ENCODE measurements at regions not wholly inside any gene's neighbourhood (a gene's known extent, or its start where the extent isn't known, plus 50 kb on each side); places are given as distances from the start of the nearest gene placed in this dataset.

GRCh38 chr2:239866350-239866749 lies 158.8 kb downstream of the NDUFA10 start:
- TF ChIP-seq SIN3A (IDR thresholded peaks at IDR 0.05; ENCODE audit: borderline replicate concordance, insufficient read depth, low read length) (no peak), TAF1 (IDR thresholded peaks at IDR 0.05; ENCODE audit: borderline replicate concordance, insufficient read depth, low read length) (no peak), FOXP2 (optimal IDR thresholded peaks at IDR 0.05; ENCODE audit: borderline replicate concordance, extremely low read depth, extremely low read length, insufficient read depth) (no peak)
- TF ChIP-seq, protein P1, sequence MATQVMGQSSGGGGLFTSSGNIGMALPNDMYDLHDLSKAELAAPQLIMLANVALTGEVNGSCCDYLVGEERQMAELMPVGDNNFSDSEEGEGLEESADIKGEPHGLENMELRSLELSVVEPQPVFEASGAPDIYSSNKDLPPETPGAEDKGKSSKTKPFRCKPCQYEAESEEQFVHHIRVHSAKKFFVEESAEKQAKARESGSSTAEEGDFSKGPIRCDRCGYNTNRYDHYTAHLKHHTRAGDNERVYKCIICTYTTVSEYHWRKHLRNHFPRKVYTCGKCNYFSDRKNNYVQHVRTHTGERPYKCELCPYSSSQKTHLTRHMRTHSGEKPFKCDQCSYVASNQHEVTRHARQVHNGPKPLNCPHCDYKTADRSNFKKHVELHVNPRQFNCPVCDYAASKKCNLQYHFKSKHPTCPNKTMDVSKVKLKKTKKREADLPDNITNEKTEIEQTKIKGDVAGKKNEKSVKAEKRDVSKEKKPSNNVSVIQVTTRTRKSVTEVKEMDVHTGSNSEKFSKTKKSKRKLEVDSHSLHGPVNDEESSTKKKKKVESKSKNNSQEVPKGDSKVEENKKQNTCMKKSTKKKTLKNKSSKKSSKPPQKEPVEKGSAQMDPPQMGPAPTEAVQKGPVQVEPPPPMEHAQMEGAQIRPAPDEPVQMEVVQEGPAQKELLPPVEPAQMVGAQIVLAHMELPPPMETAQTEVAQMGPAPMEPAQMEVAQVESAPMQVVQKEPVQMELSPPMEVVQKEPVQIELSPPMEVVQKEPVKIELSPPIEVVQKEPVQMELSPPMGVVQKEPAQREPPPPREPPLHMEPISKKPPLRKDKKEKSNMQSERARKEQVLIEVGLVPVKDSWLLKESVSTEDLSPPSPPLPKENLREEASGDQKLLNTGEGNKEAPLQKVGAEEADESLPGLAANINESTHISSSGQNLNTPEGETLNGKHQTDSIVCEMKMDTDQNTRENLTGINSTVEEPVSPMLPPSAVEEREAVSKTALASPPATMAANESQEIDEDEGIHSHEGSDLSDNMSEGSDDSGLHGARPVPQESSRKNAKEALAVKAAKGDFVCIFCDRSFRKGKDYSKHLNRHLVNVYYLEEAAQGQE (IDR thresholded peaks at IDR 0.05; ENCODE audit: insufficient read depth in 1 of 2, low read depth in 2 of 2, low read length in 2 of 2): no peak

DNA sequence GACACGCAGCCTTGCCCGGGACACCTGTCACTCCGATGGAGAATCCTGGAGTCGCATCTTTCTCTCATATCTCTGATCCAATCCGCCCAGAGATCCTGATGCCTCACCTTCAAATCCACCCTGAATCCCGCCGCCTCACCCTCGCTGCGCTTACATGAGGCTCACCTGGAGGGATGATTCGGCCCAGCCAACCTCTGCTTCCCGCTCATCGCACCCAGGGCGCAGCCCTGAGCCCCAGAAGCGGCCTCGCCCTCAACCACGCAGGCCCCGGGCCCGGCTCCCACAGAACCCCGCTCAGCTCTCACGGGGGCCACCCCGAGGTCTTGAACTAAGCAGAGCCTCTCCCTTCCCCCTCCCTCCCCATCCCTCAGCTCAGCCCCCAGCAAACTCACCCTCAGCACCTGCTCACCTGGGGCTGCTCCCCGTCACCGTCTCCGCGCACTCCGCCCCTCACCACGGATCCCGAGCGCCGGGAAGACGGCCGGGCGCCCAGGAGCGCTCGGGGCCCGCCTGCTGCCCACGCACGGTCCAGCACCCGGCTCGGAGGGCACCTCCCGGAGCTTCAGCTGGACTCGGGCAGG lies 160.0 kb downstream of the NDUFA10 start:
- TF ChIP-seq FOXP2 (optimal IDR thresholded peaks at IDR 0.05; ENCODE audit: borderline replicate concordance, extremely low read depth, extremely low read length, insufficient read depth) (no peak), POLR2AphosphoS5 (IDR thresholded peaks at IDR 0.05; ENCODE audit: low read depth, low read length) (no peak), SIN3A (IDR thresholded peaks at IDR 0.05; ENCODE audit: borderline replicate concordance, insufficient read depth, low read length) (no peak), TAF1 (IDR thresholded peaks at IDR 0.05; ENCODE audit: borderline replicate concordance, insufficient read depth, low read length) (no peak)
- TF ChIP-seq, protein P1 (IDR thresholded peaks at IDR 0.05; ENCODE audit: insufficient read depth in 1 of 2, low read depth in 2 of 2, low read length in 2 of 2): no peak

DNA sequence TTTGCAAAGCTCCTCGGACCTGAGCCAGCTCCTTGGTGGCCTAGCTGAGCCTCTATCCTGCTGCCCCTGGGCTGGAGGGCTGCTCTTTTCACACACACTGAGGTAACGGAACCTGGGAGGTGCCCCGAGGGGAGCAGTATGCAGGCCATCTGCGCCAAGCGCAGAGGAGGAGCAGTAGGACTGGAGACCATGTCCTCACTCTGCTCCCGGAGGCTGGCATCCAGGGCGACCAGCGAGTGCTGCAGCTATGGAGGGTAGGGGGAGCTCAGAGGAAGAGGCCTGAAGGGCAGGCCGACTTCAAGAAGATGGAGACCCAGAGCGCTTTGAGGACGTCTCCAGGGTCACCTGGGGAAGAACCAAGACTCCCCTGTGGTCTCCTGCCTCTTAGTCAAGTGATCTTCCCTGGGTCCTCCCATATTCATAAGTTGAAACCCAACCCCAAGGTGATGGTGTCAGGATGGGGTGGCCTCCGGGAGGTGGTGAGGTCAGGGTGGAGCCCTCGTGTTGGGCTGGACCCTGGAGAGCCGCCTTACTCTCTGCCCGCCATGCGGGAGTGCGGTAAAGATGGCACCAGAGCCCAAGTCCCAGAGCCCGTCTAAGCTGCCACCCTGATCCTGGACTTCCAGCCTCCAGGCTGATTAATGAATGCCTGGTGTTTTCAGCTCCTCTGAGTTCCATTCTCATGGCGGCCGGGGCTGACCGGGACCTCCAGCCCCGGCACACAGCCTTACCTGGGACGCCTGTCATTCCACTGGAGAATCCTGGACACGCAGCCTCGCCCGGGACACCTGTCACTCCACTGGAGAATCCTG lies 160.7 kb downstream of the NDUFA10 start:
- TF ChIP-seq FOXP2 (optimal IDR thresholded peaks at IDR 0.05; ENCODE audit: borderline replicate concordance, extremely low read depth, extremely low read length, insufficient read depth): no peak
- TF ChIP-seq, protein P1 (IDR thresholded peaks at IDR 0.05; ENCODE audit: insufficient read depth in 1 of 2, low read depth in 2 of 2, low read length in 2 of 2): no peak
- no peak for TF ChIP-seq POLR2AphosphoS5 (IDR thresholded peaks at IDR 0.05; ENCODE audit: low read depth, low read length)
- TF ChIP-seq SIN3A (IDR thresholded peaks at IDR 0.05; ENCODE audit: borderline replicate concordance, insufficient read depth, low read length): no peak
- no peak for TF ChIP-seq TAF1 (IDR thresholded peaks at IDR 0.05; ENCODE audit: borderline replicate concordance, insufficient read depth, low read length)

GRCh38 chr2:239862613-239863012 lies 162.5 kb downstream of the NDUFA10 start:
- TF ChIP-seq, protein P1 (IDR thresholded peaks at IDR 0.05; ENCODE audit: insufficient read depth in 1 of 2, low read depth in 2 of 2, low read length in 2 of 2): no peak
- TF ChIP-seq SIN3A (IDR thresholded peaks at IDR 0.05; ENCODE audit: borderline replicate concordance, insufficient read depth, low read length): no peak
- no peak for TF ChIP-seq FOXP2 (optimal IDR thresholded peaks at IDR 0.05; ENCODE audit: borderline replicate concordance, extremely low read depth, extremely low read length, insufficient read depth)
- no peak for TF ChIP-seq TAF1 (IDR thresholded peaks at IDR 0.05; ENCODE audit: borderline replicate concordance, insufficient read depth, low read length)
- TF ChIP-seq POLR2AphosphoS5 (IDR thresholded peaks at IDR 0.05; ENCODE audit: low read depth, low read length): no peak
